ENCODE measurements at regions not wholly inside any gene's neighbourhood (a gene's known extent, or its start where the extent isn't known, plus 50 kb on each side); places are given as distances from the start of the nearest gene placed in this dataset.

DNA sequence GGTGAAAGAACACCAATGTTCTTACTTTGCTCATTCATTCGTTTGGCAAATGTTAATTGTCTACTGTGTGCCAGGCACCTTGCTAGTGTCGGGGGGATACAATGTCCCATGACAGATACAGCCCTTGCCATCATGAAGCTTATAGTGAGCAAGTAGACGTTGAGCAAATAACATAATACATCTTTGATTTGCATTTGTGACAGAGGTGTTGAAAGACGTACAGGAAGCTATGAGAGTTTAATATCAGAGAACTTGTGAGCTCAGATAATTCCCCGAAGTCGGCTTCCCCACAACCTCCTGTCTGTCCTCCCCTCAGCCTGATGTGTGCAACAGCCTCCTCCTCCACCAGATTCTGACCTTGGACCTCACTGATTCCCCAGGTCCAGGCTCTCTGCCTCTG lies 138.0 kb upstream of the SDK2 start:
- Histone ChIP-seq H3K4me1 (ENCODE audit: control insufficient read depth, insufficient read depth, low read length) (peaks cover 4% of the 10 kb centered on the region; the same call in 1 of the 2 replicates), H3K27me3 (ENCODE audit: control insufficient read depth, insufficient read depth, low read length) (no peaks in the 10 kb centered on the region), H3K9me3 (ENCODE audit: control insufficient read depth, insufficient read depth, low read length) (no peaks in the 10 kb centered on the region), H3K27ac (ENCODE audit: low read length) (no peak overlapping the region), H3K36me3 (ENCODE audit: control insufficient read depth, insufficient read depth, low read length) (no peaks in the 10 kb centered on the region), H3K4me3 (ENCODE audit: low read length) (no peak overlapping the region)
- DNase-seq (ENCODE audit: low read depth, low spot score): no peak
- WGBS (ENCODE audit: insufficient coverage, insufficient read length): no CpG with 5 or more reads among the region's 6 CpGs

DNA sequence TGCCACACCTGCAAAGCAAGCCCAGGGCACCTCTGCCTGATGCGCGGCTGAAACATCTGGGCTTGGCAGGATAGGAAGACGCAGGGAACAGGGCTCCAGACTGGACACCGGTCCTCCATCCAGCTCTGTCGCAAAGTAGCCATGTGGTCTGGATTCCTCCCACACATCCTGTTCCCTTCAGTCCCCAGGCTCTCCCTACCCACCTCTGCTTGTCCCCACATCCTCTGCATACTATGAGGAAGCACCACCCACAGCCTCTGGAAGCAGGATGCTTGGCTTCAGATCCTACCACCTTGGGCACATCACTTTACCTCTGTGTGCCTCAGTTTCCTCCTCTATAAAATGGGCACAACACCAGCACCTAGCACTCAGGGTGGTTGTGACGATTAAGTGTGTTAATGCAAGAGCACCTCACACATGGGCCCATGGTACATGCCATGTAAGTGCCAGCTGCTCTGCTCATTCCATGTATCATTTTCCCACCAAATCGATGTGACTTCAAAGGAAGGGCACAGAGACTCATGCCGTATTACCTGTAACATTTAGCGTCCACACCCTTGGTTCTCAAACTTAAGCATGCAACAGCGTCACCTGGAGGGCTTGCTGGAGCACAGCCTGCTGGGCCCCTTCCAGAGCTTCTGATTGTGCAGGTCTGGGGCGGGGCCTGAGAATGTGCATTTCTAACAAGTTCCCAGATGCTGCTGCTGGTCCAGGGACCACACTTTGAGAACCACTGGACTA lies 138.6 kb upstream of the SDK2 start:
- Histone ChIP-seq H3K4me1 (ENCODE audit: control insufficient read depth, insufficient read depth, low read length) (peaks cover 4% of the 10 kb centered on the region; the same call in 1 of the 2 replicates), H3K27ac (ENCODE audit: low read length) (no peak overlapping the region), H3K27me3 (ENCODE audit: control insufficient read depth, insufficient read depth, low read length) (no peaks in the 10 kb centered on the region), H3K4me3 (ENCODE audit: low read length) (no peak overlapping the region), H3K9me3 (ENCODE audit: control insufficient read depth, insufficient read depth, low read length) (no peaks in the 10 kb centered on the region), H3K36me3 (ENCODE audit: control insufficient read depth, insufficient read depth, low read length) (no peaks in the 10 kb centered on the region)
- WGBS (ENCODE audit: insufficient coverage, insufficient read length): no CpG with 5 or more reads among the region's 11 CpGs
- DNase-seq (ENCODE audit: low read depth, low spot score): no peak

- WGBS (ENCODE audit: insufficient coverage, insufficient read length): no CpG with 5 or more reads among the region's 6 CpGs
- peaks cover 4% of the 10 kb centered on the region for H3K4me1 ChIP-seq (ENCODE audit: control insufficient read depth, insufficient read depth, low read length)
Observed at GRCh38 chr17:73783382-73783766, 139.1 kb upstream of the SDK2 start.

GRCh38 chr17:73783945-73784603 lies 139.8 kb upstream of the SDK2 start:
- no peak for DNase-seq (ENCODE audit: low read depth, low spot score)
- Histone ChIP-seq H3K9me3 (ENCODE audit: control insufficient read depth, insufficient read depth, low read length) (no peaks in the 10 kb centered on the region), H3K4me3 (ENCODE audit: low read length) (no peak overlapping the region), H3K27ac (ENCODE audit: low read length) (no peak overlapping the region), H3K4me1 (ENCODE audit: control insufficient read depth, insufficient read depth, low read length) (peaks cover 4% of the 10 kb centered on the region), H3K27me3 (ENCODE audit: control insufficient read depth, insufficient read depth, low read length) (no peaks in the 10 kb centered on the region), H3K36me3 (ENCODE audit: control insufficient read depth, insufficient read depth, low read length) (no peaks in the 10 kb centered on the region)
- WGBS (ENCODE audit: insufficient coverage, insufficient read length): no CpG with 5 or more reads among the region's 11 CpGs

More at GRCh38 chr17:73783382-73783766, 139.1 kb upstream of the SDK2 start:
- no peak for DNase-seq (ENCODE audit: low read depth, low spot score)
- no peak overlapping the region for H3K4me3 ChIP-seq (ENCODE audit: low read length)
- no peaks in the 10 kb centered on the region for H3K9me3 ChIP-seq (ENCODE audit: control insufficient read depth, insufficient read depth, low read length)
- no peaks in the 10 kb centered on the region for H3K36me3 ChIP-seq (ENCODE audit: control insufficient read depth, insufficient read depth, low read length)
- H3K27me3 ChIP-seq (ENCODE audit: control insufficient read depth, insufficient read depth, low read length): no peaks in the 10 kb centered on the region
- no peak overlapping the region for H3K27ac ChIP-seq (ENCODE audit: low read length)

DNA sequence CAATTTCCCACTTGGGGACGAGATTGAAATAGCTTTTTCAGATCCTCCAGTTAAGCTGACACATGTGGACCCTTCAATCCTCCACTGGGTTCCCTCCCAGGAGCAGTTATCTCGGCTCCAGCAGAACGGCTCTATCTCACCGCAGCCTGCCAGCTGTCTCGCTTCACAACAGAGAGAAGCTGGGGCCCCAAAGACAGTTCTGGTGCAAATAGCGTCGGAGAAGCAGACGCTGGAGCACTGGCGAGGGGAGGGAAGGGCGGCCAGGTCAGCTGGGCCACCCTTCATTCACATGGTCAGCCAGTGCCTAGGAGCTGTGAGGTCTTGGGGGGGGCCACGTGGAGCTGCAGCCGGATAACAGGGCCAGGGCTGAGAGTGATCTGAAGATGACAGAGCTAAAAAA lies 141.3 kb upstream of the SDK2 start:
- Histone ChIP-seq H3K27ac (ENCODE audit: low read length) (no peak overlapping the region), H3K9me3 (ENCODE audit: control insufficient read depth, insufficient read depth, low read length) (no peaks in the 10 kb centered on the region), H3K4me1 (ENCODE audit: control insufficient read depth, insufficient read depth, low read length) (peaks cover 4% of the 10 kb centered on the region), H3K27me3 (ENCODE audit: control insufficient read depth, insufficient read depth, low read length) (no peaks in the 10 kb centered on the region), H3K4me3 (ENCODE audit: low read length) (no peak overlapping the region), H3K36me3 (ENCODE audit: control insufficient read depth, insufficient read depth, low read length) (no peaks in the 10 kb centered on the region)
- WGBS (ENCODE audit: insufficient coverage, insufficient read length): no CpG with 5 or more reads among the region's 12 CpGs
- DNase-seq (ENCODE audit: low read depth, low spot score): no peak

GRCh38 chr17:73785958-73786743 lies 141.9 kb upstream of the SDK2 start:
- Histone ChIP-seq H3K4me1 (ENCODE audit: control insufficient read depth, insufficient read depth, low read length) (peaks cover 4% of the 10 kb centered on the region), H3K27ac (ENCODE audit: low read length) (no peak overlapping the region), H3K36me3 (ENCODE audit: control insufficient read depth, insufficient read depth, low read length) (no peaks in the 10 kb centered on the region), H3K27me3 (ENCODE audit: control insufficient read depth, insufficient read depth, low read length) (no peaks in the 10 kb centered on the region), H3K4me3 (ENCODE audit: low read length) (no peak overlapping the region), H3K9me3 (ENCODE audit: control insufficient read depth, insufficient read depth, low read length) (no peaks in the 10 kb centered on the region)
- WGBS (ENCODE audit: insufficient coverage, insufficient read length): no CpG with 5 or more reads among the region's 17 CpGs
- no peak for DNase-seq (ENCODE audit: low read depth, low spot score)

DNA sequence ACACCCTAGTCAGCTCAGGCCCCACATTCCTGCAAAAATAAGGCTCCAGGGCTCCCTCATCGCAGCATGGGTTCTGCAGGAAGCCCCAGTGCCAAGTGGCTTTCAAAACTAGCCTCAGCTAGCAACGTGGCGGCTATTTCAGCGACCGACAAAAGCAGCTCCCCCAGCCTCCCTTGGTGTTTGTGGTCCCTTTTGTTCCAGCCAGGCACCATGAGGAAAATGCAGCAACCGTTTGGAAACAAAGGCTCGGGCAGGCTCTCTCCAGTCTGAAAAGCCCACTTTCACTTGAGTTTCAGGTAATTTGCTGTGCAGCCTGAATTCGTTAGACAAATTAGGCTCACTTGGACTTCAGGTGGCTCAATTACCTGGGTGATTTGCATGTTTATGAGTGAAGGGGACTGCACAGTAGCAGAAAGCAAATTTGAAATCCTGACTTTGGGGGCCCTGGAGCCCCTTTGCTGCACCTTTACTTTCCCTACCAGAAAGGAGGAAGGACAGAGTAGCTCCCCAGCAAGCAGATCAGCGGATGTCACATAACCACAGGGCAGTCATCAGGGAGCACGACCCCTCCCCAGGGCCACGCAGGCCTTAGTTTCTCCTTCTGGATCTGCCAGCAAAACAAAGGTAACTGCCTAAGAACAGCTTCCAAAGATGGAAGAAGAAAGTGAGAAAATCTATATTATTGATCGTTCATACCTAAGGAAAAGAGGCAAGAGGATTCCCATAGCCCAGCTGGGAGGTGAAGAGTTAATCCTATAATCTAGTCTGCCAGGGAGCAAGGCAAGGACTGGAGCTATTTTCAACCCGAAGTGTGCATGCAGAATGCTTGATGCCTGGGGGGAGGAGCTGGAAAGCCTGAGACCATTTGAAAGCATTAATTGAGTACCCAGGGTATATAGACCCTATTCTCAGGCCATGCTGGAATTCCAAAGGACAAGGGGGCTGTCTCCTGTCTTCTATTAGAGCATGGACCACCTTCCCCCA lies 143.1 kb upstream of the SDK2 start:
- no peaks in the 10 kb centered on the region for H3K9me3 ChIP-seq (ENCODE audit: control insufficient read depth, insufficient read depth, low read length)
- no peak overlapping the region for H3K4me3 ChIP-seq (ENCODE audit: low read length)
- H3K27ac ChIP-seq (ENCODE audit: low read length): no peak overlapping the region
- no CpG with 5 or more reads among the region's 13 CpGs for WGBS (ENCODE audit: insufficient coverage, insufficient read length)
- DNase-seq (ENCODE audit: low read depth, low spot score): no peak
- no peaks in the 10 kb centered on the region for H3K36me3 ChIP-seq (ENCODE audit: control insufficient read depth, insufficient read depth, low read length)
- H3K27me3 ChIP-seq (ENCODE audit: control insufficient read depth, insufficient read depth, low read length): no peaks in the 10 kb centered on the region
- peaks cover 4% of the 10 kb centered on the region for H3K4me1 ChIP-seq (ENCODE audit: control insufficient read depth, insufficient read depth, low read length)

GRCh38 chr17:73788111-73788510 lies 143.9 kb upstream of the SDK2 start:
- no CpG with 5 or more reads among the region's 4 CpGs for WGBS (ENCODE audit: insufficient coverage, insufficient read length)
- Histone ChIP-seq H3K9me3 (ENCODE audit: control insufficient read depth, insufficient read depth, low read length) (no peaks in the 10 kb centered on the region), H3K36me3 (ENCODE audit: control insufficient read depth, insufficient read depth, low read length) (no peaks in the 10 kb centered on the region), H3K4me1 (ENCODE audit: control insufficient read depth, insufficient read depth, low read length) (peaks cover 4% of the 10 kb centered on the region), H3K27ac (ENCODE audit: low read length) (no peak overlapping the region), H3K4me3 (ENCODE audit: low read length) (no peak overlapping the region), H3K27me3 (ENCODE audit: control insufficient read depth, insufficient read depth, low read length) (no peaks in the 10 kb centered on the region)
- DNase-seq (ENCODE audit: low read depth, low spot score): no peak

DNA sequence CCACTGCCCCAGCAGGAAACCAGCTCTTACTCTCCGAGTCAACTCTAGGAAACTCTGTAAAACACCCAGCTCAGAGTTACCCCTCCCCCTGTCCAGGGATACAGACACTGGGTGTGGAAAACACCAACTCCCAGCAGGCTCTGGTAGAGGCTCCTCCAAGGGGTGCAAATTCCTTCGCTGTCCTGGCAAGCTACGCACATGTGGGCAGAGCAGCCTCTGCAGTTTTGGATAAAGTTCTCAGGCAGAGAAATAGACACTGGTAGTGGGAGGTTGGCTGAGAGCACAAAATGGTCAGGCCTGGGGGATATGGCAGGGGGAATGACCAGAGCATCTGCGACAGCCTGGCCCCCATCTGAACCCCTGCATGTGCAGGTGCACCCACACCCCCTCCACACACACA lies 146.9 kb upstream of the SDK2 start:
- H3K27ac ChIP-seq (ENCODE audit: low read length): no peak overlapping the region
- H3K4me3 ChIP-seq (ENCODE audit: low read length): no peak overlapping the region
- H3K4me1 ChIP-seq (ENCODE audit: control insufficient read depth, insufficient read depth, low read length): peaks cover 2% of the 10 kb centered on the region
- no CpG with 5 or more reads among the region's 4 CpGs for WGBS (ENCODE audit: insufficient coverage, insufficient read length)
- H3K36me3 ChIP-seq (ENCODE audit: control insufficient read depth, insufficient read depth, low read length): no peaks in the 10 kb centered on the region
- H3K27me3 ChIP-seq (ENCODE audit: control insufficient read depth, insufficient read depth, low read length): no peaks in the 10 kb centered on the region
- DNase-seq (ENCODE audit: low read depth, low spot score): no peak
- no peaks in the 10 kb centered on the region for H3K9me3 ChIP-seq (ENCODE audit: control insufficient read depth, insufficient read depth, low read length)

DNA sequence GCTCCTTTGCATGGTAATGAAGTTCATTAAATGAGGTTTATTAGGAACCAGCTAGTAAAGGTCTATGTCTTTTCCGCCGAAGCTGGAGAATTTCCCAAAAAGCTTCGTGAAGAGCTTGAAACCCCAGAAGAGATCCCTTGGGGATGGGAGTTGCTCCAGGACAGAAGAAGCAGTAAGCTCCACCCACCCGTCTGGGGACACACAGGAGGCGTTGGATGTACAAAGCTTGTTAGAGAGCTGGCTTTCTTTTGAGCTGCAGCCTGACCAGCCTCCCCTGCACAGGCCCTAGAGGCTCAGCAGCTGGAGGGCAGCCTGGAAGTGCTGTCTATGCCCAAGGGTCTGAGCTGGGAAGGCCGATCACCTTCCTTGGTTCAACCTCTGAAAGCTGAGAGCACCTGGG lies 147.4 kb upstream of the SDK2 start:
- no peak overlapping the region for H3K4me3 ChIP-seq (ENCODE audit: low read length)
- H3K27ac ChIP-seq (ENCODE audit: low read length): no peak overlapping the region
- no peaks in the 10 kb centered on the region for H3K9me3 ChIP-seq (ENCODE audit: control insufficient read depth, insufficient read depth, low read length)
- DNase-seq (ENCODE audit: low read depth, low spot score): no peak
- peaks cover 2% of the 10 kb centered on the region for H3K4me1 ChIP-seq (ENCODE audit: control insufficient read depth, insufficient read depth, low read length)
- H3K36me3 ChIP-seq (ENCODE audit: control insufficient read depth, insufficient read depth, low read length): no peaks in the 10 kb centered on the region
- no CpG with 5 or more reads among the region's 6 CpGs for WGBS (ENCODE audit: insufficient coverage, insufficient read length)
- no peaks in the 10 kb centered on the region for H3K27me3 ChIP-seq (ENCODE audit: control insufficient read depth, insufficient read depth, low read length)

Data from iPS DF 6.9 (cell line).